Fibroblast of mammary gland (primary cell): ENCODE measurements at regions not wholly inside any gene's neighbourhood (a gene's known extent, or its start where the extent isn't known, plus 50 kb on each side); places are given as distances from the start of the nearest gene placed in this dataset.

Source experiments
- DNase-seq: peaks from one replicate; pipeline ENCODE4 v3.0.0-alpha.2; 2010; ENCODE audit warnings: low read depth
- H3K4me3 ChIP-seq: 2 replicates; pipeline ENCODE4 v1.5.1; 2011; ENCODE audit warnings: low read depth, mild to moderate bottlenecking, low read length, moderate library complexity; ENCODE audit not compliant: control insufficient read depth
- TF ChIP-seq, protein P1 (sequence below): conservative IDR thresholded peaks from 2 replicates; pipeline ENCODE4 v1.5.1; 2011; ENCODE audit warnings: low read depth, low read length, inconsistent platforms; ENCODE audit not compliant: control insufficient read depth, insufficient read depth

DNA sequence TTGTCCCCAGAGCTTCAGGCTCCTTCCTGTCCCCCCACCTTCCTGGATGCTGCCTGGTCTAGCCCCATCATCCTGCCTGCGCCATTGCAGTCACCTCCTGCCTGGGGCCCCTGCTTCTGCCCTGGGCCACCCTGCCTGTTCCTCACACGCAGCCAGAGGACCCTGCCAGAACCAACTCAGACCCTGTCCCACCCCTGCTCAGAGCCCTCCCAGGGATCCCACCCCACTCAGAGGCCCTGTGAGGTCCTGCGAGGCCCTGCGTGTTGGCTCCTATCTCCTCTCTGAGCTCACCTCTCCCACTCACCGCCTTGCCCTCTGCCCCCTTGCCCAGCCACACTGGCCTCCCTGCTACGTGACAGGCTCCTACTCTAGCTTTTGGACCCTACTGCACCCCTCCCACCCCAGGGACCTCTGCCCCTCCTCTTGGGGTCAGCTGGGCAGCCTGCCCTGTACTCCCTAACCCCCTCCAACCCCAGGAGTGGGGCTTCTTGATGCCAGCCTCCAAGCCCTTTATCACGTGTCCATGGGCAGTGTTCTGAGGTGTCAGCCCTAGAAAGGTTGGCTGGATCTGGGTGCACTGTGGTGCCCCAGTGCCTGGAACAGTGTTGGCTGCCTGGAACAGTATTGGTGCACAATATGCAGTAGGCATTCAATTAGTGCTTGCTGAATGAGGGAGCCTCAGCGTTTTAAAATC, 68.3 kb downstream of the CEBPB start:
- TF ChIP-seq, protein P1, sequence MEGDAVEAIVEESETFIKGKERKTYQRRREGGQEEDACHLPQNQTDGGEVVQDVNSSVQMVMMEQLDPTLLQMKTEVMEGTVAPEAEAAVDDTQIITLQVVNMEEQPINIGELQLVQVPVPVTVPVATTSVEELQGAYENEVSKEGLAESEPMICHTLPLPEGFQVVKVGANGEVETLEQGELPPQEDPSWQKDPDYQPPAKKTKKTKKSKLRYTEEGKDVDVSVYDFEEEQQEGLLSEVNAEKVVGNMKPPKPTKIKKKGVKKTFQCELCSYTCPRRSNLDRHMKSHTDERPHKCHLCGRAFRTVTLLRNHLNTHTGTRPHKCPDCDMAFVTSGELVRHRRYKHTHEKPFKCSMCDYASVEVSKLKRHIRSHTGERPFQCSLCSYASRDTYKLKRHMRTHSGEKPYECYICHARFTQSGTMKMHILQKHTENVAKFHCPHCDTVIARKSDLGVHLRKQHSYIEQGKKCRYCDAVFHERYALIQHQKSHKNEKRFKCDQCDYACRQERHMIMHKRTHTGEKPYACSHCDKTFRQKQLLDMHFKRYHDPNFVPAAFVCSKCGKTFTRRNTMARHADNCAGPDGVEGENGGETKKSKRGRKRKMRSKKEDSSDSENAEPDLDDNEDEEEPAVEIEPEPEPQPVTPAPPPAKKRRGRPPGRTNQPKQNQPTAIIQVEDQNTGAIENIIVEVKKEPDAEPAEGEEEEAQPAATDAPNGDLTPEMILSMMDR: no peak
- no peak for DNase-seq
- H3K4me3 ChIP-seq: no peak overlapping the region

DNA sequence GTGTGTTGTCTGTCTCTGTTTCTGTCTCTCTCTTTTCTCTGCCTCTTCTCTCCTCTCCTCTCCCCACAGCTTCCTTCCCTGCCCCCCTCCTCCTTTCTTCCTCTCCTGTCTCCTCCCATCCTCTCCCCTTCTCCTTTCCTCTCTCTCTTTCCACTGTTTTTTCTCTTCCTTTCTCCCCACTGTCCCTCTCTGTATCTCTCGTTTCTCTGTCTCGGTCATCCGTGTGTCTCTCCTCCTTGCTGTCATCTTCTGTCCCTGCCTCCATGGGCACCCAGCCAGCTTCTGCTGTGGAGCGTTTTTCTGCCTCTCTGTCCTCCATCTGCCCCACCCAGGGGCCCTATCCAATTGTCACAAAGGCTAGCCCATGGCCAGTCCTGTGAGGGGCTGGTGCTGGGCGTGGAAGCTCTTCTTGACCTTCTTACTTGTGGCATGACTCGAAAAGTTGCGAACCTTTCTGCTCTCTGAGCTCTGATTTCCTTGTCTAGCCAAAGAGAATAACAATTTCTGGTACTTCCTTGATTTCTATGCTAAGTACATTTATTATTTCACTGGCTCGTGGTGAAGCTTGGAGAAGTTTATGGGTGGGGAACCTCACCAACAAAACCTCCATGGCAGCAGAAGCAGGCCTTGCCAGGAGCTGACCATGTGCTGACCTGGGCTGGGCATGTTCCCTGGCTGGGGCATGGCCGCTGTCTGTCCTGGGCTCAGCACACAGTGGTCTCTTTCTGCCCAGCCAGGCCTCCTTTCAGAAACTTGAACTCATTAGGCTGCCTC, 69.3 kb downstream of the CEBPB start:
- TF ChIP-seq, protein P1: no peak
- no peak overlapping the region for H3K4me3 ChIP-seq
- DNase-seq: no peak

DNA sequence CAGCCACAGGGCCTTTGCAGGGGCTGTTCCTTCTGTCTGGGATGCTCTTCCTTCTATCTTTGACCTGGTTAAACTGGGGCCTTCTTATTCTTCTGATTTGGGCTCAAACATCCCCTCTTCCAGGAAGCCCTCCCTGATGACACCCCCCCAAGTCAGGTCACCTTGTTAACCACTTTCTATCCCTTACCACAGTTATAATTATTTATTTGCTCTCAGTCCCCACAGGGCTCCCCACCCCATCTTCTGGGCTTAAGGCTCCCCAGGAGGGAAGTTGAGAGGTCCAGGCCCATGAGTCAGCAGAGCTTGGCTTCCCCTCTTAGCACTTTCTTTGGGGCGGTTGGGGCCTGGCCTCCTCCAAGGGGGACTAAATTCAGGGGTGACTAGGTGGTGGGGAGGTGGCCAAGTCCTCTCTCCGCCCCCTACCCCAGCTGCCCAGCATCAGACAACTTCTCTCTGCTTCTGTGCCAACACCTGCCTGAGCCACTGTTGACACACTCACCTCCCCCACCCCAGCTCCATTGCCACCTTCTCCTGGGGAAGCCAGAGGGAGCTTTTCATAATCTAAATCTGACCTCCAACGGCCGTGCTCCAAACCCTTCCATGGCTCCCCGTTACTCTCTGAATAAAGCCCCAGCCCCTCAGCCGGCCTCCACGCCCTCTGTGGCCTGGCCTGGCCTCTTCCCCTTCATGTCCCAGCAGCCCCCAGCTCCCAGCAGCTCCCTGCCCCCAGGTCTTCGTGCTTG, 70.0 kb downstream of the CEBPB start:
- H3K4me3 ChIP-seq: no peak overlapping the region
- TF ChIP-seq, protein P1: no peak

DNA sequence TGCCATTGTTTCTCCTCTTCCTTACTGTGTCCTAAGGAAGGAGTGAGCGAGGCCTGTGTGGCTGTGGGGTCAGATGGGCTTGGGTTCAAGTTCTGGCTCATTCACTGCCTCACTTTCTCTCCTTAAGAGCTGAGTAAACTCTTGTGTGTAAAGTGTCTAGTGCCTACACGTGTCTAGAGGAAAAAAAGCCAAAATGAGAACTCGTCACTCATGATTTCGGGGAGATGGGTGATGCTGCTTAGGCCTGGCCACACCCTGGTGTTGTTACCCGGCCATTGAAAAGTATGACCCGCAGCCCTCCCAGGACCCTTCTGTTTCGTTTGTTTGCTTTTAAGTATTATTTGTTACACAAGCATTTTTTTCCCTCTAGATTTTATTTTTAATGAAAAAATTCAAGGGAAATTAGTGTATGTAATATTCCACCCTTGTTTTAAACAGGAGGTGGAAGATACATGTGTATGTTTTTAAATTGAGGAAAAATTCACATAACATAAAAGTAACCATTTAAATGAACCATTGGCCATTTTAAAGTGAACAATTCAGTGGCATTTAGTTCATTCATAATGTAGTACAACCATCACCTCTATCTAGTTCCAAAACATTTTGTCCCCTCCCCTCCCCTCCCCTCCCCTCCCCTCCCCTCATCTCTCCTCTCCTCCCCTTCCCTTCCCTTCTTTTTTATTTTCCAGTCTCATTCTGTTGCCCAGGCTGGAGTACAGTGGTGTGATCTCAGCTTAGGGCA, 71.0 kb downstream of the CEBPB start:
- TF ChIP-seq, protein P1: no peak
- no peak for DNase-seq
- H3K4me3 ChIP-seq: no peak overlapping the region

More for the DNA sequence above, 70.0 kb downstream of the CEBPB start:
- no peak for DNase-seq

DNA sequence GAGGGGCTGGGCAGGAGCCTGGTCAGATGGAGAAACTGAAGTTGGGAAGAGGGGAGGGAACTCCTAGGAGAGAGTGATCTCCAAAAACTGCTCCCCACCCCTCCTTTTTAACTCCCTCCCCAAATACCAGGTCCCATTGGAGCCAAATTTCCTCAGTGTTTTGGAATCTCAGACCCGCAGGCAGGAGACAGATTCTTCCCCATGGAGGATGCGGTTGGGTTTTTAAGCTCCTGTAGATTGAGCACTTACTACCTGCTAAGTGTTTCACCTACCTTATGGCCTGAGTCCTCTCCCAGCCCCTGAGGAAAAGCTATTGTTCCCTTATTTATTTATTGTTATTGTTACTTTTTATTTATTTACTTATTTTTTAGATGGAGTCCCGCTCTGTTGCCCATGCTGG, 73.2 kb downstream of the CEBPB start:
- no peak overlapping the region for H3K4me3 ChIP-seq
- DNase-seq: no peak
- TF ChIP-seq, protein P1: no peak

DNA sequence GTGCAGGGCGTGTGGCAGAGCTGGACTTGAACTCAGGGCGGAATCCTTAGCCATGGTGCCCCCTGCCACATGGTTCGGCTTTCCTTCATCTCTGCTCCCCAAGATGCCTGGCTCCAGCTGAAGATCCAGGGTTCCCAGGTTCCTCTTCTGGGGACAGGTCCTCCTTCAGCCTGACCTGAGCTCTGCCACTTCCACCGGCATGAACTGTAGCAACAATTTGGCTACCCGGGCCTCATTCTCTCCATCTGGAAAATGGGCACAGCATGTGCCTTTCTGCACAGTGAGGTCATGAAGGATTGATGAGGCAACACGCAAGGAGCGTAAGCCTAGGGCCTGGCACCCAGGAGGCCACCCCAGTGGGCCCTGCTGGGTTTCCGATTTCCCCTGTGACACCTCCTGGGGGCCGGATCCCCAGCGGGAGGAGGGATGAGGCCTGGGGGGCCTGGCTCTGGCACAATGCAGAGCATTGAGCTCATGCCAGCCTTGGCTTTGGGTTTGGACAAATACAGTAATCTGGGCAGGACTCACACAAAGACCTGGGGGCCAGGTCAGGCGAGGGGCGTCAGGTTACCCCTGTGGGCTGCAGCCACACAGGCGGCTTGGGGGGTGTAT, 74.0 kb downstream of the CEBPB start:
- H3K4me3 ChIP-seq: no peak overlapping the region
- DNase-seq: no peak
- TF ChIP-seq, protein P1: no peak
